GM20000 (cell line): ENCODE measurements at regions not wholly inside any gene's neighbourhood (a gene's known extent, or its start where the extent isn't known, plus 50 kb on each side); places are given as distances from the start of the nearest gene placed in this dataset.

Experiments used
- DNase-seq: peaks from one replicate; pipeline ENCODE4 v3.0.0; 2012; ENCODE audit warnings: low spot score
- TF ChIP-seq, protein P1 (sequence below): IDR thresholded peaks from 2 replicates; pipeline ENCODE4 v1.5.1; 2012; ENCODE audit warnings: mild to moderate bottlenecking, control low read depth; ENCODE audit errors: extremely low read depth, missing control alignments

DNA sequence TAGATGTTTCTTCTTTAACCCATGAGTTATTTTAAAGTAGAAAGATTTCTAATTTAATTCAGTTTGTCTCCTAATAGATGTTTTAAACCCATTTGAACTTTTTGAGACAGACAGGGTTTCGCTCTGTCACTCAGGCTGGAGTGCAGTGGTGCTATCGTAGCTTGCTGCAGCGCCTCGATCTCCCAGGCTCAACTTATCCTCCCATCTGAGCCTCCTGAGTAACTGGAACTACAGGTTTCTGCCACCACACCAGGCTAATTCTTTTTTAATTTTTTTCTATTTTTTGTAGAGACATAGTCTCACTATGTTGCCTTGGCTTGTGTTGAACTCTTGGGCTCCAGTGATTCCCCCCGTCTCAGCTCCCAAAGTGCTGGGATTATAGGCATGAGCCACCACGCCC lies 53.0 kb upstream of the RAB18 start:
- no peak for DNase-seq
- TF ChIP-seq, protein P1, sequence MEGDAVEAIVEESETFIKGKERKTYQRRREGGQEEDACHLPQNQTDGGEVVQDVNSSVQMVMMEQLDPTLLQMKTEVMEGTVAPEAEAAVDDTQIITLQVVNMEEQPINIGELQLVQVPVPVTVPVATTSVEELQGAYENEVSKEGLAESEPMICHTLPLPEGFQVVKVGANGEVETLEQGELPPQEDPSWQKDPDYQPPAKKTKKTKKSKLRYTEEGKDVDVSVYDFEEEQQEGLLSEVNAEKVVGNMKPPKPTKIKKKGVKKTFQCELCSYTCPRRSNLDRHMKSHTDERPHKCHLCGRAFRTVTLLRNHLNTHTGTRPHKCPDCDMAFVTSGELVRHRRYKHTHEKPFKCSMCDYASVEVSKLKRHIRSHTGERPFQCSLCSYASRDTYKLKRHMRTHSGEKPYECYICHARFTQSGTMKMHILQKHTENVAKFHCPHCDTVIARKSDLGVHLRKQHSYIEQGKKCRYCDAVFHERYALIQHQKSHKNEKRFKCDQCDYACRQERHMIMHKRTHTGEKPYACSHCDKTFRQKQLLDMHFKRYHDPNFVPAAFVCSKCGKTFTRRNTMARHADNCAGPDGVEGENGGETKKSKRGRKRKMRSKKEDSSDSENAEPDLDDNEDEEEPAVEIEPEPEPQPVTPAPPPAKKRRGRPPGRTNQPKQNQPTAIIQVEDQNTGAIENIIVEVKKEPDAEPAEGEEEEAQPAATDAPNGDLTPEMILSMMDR = no peak

DNA sequence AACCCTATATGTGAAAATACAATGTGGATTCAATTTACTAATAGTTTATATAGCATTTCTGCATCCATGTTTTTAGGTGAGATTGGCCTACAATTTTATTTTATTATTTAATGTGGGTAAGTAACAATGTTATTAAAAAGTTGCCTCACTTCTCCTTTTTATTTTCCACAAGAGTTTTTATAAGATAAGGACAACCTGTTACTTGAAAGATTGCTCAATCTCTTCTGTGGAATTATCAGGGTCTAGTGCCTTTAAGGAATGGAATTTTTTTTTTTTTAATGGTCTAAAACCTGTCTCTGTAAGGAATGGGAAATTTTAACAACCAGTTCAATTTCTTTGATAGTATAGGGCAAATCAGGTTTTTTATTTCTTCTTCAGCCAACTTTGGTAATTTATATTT lies 53.9 kb upstream of the RAB18 start:
- TF ChIP-seq, protein P1 = no peak
- no peak for DNase-seq

DNA sequence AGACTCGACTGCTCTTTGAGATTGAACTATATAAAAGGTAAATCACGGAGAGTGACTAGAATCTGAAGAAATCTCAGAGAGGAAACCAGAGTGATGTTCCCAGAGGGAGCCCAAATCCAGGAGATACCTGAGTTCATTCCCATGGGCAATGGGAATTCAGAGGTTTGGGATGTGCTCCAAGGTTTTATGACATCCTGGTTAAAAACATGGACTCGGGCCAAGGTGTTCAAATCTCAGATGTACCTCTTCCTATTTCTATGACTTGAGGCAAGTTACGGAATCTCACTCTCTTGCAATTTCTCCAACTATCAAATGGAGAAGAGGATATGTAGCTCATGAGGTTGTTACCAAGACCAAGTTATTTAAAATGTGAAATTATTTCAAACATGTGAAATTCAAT lies 54.5 kb upstream of the RAB18 start:
- no peak for DNase-seq
- TF ChIP-seq, protein P1 = no peak

DNA sequence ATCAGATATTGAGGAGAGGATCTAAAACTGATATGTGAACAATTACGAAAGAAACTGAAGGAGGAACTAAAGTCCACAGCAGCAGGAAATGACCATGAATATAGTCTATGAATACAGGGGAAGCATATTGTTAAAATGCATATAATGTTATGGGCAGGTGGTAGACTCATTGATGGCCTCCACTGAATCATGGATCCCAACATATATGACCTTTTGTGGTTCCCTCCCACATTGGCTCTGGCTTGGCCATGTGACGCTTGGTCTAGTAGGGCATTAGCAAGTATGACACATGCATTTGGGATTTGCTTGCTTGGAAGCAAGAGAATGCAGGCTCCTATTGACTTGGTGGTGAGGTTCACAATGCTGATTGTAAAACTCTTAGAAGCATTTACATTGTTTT lies 55.2 kb upstream of the RAB18 start:
- DNase-seq = no peak
- TF ChIP-seq, protein P1 = no peak

DNA sequence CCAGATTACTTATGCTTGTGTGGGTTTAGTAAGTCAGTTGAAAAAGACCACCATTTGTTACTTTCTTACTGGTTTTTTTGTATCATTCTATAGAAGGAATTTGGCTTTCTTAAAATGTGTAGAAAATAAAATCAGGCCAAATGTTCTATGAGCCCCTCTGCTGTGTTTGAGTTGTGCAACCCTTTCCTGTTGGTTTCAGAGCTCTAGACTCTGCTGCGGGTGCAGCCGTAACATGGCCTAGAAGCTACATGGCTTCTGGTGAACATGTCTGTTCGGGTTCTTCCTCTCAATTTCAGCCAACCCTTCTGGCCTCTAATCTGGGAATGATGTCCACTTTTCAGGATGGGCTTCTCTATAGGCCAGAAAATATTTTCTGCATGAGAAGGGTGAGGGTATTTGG lies 56.6 kb upstream of the RAB18 start:
- DNase-seq = no peak
- TF ChIP-seq, protein P1 = no peak

DNA sequence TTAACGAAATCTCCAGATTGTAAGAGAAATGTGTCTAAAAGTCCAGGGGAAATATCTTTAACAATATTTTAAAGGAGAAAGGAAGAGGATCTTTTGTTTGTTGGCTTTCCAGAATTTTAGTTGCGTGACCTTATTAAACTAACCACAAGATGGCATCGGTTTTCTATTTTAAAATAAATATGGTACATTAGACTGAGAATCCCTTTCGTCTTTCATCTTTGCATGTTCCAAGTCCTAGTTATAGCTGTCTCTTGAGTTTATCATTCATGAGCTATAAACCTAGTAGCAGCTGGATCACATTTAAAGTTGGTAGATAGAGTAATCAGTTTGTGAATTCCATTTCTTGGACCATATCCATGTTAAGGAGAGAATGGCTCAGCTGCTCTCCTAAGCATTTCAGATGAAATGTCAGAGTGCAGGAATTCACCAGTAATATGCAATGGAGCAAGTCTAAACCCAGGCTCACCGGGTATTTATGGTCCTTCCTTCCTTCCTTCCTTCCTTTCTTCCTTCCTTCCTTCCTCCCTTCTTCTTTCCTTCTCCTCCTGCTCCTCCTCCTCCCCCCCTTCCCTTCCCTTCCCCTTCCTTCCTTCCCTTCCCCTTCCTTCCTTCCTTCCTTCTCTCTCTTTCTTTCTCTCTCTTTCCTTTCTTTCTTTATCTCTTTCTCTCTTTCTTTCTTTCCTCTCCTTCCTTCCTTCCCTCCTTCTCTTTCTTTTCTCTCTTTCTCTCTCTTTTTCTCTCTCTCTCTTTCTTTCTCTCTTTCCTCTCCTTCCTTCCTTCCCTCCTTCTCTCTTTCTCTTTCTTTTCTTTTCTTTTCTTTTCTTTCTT lies 57.8 kb upstream of the RAB18 start:
- TF ChIP-seq, protein P1 = no peak
- DNase-seq = peak; percentile 7

DNA sequence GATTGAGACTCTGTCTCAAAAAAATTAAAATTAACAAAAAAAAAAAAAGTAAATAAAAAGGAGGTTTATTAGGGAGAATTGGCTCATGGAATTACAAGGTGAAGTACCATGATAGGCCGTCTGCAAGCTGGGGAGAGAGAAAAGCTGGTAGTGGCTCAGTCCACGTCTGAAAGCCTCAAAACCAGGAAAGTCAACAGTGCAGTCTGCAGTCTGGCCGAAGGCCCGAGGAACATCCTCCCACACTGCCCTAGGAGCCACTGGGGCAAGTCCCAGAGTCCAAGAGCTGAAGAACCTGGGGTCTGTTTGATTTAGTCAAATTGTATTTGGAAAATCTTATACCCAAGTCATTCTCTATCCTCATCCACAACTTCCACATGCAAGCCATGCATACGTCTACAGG lies 59.0 kb upstream of the RAB18 start:
- DNase-seq = no peak
- TF ChIP-seq, protein P1 = no peak
